ENCODE measurements at regions not wholly inside any gene's neighbourhood (a gene's known extent, or its start where the extent isn't known, plus 50 kb on each side); places are given as distances from the start of the nearest gene placed in this dataset.

GRCh38 chr7:155917836-155918430, 105.7 kb upstream of the SHH start:
- no peak for TF ChIP-seq CTCF (IDR thresholded peaks at IDR 0.05; ENCODE audit: low read depth, low read length, poor library complexity, severe bottlenecking)
- TF ChIP-seq EZH2phosphoT487 (IDR thresholded peaks at IDR 0.05; ENCODE audit: borderline replicate concordance, low read length): no peak

All from DOHH2 (cell line).